HG03159 (cell line): ENCODE measurements at regions not wholly inside any gene's neighbourhood (a gene's known extent, or its start where the extent isn't known, plus 50 kb on each side); places are given as distances from the start of the nearest gene placed in this dataset.

Experiments
- ATAC-seq: cut with Tn5 transposase; IDR thresholded peaks from one replicate; pipeline ENCODE4 v1.9.1; 2021; ENCODE audit warnings: mild to moderate bottlenecking, moderate library complexity; ENCODE audit not compliant: unreplicated experiment

GRCh38 chr15:93458597-93458996 lies 369.6 kb upstream of the RGMA start:
- ATAC-seq, result no peak

GRCh38 chr15:93454788-93455187 lies 365.8 kb upstream of the RGMA start:
- ATAC-seq, result no peak

GRCh38 chr15:93452537-93453211 lies 363.7 kb upstream of the RGMA start:
- no peak for ATAC-seq

GRCh38 chr15:93451822-93452221 lies 362.8 kb upstream of the RGMA start:
- ATAC-seq, result no peak

GRCh38 chr15:93451265-93451664 lies 362.3 kb upstream of the RGMA start:
- no peak for ATAC-seq

- no peak for ATAC-seq
Measured at GRCh38 chr15:93449798-93450197, 360.8 kb upstream of the RGMA start.

GRCh38 chr15:93438310-93438709 lies 349.3 kb upstream of the RGMA start:
- no peak for ATAC-seq

GRCh38 chr15:93432474-93432873 lies 343.5 kb upstream of the RGMA start:
- no peak for ATAC-seq

- no peak for ATAC-seq
Measured at GRCh38 chr15:93428807-93429351, 339.9 kb upstream of the RGMA start.

GRCh38 chr15:93428150-93428549 lies 339.1 kb upstream of the RGMA start:
- ATAC-seq, result no peak

GRCh38 chr15:93424131-93424530 lies 335.1 kb upstream of the RGMA start:
- ATAC-seq, result no peak

- ATAC-seq, result no peak
Measured at GRCh38 chr15:93422476-93422875, 333.5 kb upstream of the RGMA start.

GRCh38 chr15:93420477-93420876 lies 331.5 kb upstream of the RGMA start:
- no peak for ATAC-seq

GRCh38 chr15:93420050-93420452 lies 331.0 kb upstream of the RGMA start:
- ATAC-seq, result no peak

- no peak for ATAC-seq
Measured at GRCh38 chr15:93418566-93418965, 329.6 kb upstream of the RGMA start.

GRCh38 chr15:93417631-93418030 lies 328.6 kb upstream of the RGMA start:
- no peak for ATAC-seq

GRCh38 chr15:93417156-93417555 lies 328.1 kb upstream of the RGMA start:
- ATAC-seq, result no peak

GRCh38 chr15:93415576-93415975 lies 326.6 kb upstream of the RGMA start:
- ATAC-seq, result no peak

GRCh38 chr15:93414576-93415231 lies 325.7 kb upstream of the RGMA start:
- no peak for ATAC-seq

- no peak for ATAC-seq
Measured at GRCh38 chr15:93413745-93414144, 324.7 kb upstream of the RGMA start.

GRCh38 chr15:93399121-93399520 lies 310.1 kb upstream of the RGMA start:
- no peak for ATAC-seq

GRCh38 chr15:93389211-93389610 lies 300.2 kb upstream of the RGMA start:
- ATAC-seq, result no peak
